IMR-90 (cell line): ENCODE measurements at regions not wholly inside any gene's neighbourhood (a gene's known extent, or its start where the extent isn't known, plus 50 kb on each side); places are given as distances from the start of the nearest gene placed in this dataset.

ENCODE experiments used
- ATAC-seq: fragments of 200-7000 bp; cut with Tn5 transposase; 2 replicates; pipeline ENCODE4 v1.9.1; 2020; ENCODE audit warnings: low read depth, mild to moderate bottlenecking, moderate library complexity
- BruUV-seq: library from RNA; stranded (reverse); fragments of 400-500 nt; replicated peaks from 2 replicates; lab custom pipeline; 2021; lab: Mats Ljungman, UMichigan
- CTCF ChIA-PET: fragments of 300-600 bp; formaldehyde crosslinking; extraction: SDS; loops from one replicate; lab custom pipeline; 2021; ENCODE audit warnings: antibody characterized with exemption; lab: Yijun Ruan, JAX
- POLR2A ChIA-PET: fragments of 300-600 bp; sonication (Branson Sonifier 250); formaldehyde crosslinking; loops from one replicate; lab custom pipeline; 2022; ENCODE audit warnings: antibody characterized with exemption; ENCODE audit not compliant: unreplicated experiment; lab: Charles Lee
- DNase-seq: peaks from one replicate; pipeline ENCODE4 v3.0.0; 2013
- H2AFZ ChIP-seq: replicated peaks from 2 replicates; pipeline ENCODE3; 2013; ENCODE audit warnings: low read length, mild to moderate bottlenecking; ENCODE audit not compliant: poor library complexity
- H2AK5ac ChIP-seq: 2 replicates; pipeline ENCODE4 v1.6.1; 2013; ENCODE audit warnings: low read depth, low read length, inconsistent platforms
- H2AK9ac ChIP-seq: replicated peaks from 2 replicates; pipeline ENCODE3; 2013; ENCODE audit warnings: mild to moderate bottlenecking, low read depth, low read length, moderate library complexity; ENCODE audit not compliant: poor library complexity
- H2BK120ac ChIP-seq: 2 replicates; pipeline ENCODE4 v1.6.1; 2013; ENCODE audit warnings: low read depth, low read length, inconsistent platforms
- H2BK15ac ChIP-seq: 3 replicates; pipeline ENCODE4 v1.6.1; 2013; ENCODE audit warnings: low read depth, low read length, inconsistent platforms
- H2BK20ac ChIP-seq: 2 replicates; pipeline ENCODE4 v1.6.1; 2013; ENCODE audit warnings: low read depth, mild to moderate bottlenecking, inconsistent platforms, low read length, moderate library complexity
- H2BK5ac ChIP-seq: 2 replicates; pipeline ENCODE4 v1.6.1; 2013; ENCODE audit warnings: mild to moderate bottlenecking, low read depth, low read length, inconsistent platforms; ENCODE audit not compliant: poor library complexity, severe bottlenecking
- H3K14ac ChIP-seq: replicated peaks from 2 replicates; pipeline ENCODE4 v1.6.1; 2013; ENCODE audit warnings: low read depth, low read length, inconsistent platforms
- H3K18ac ChIP-seq: 2 replicates; pipeline ENCODE4 v1.6.1; 2013; ENCODE audit warnings: low read depth, low read length, control low read depth
- H3K23ac ChIP-seq: 2 replicates; pipeline ENCODE4 v1.6.1; 2013; ENCODE audit warnings: low read depth, low read length, inconsistent platforms
- H3K27ac ChIP-seq: 2 replicates; pipeline ENCODE4 v1.5.1; 2013; ENCODE audit warnings: mild to moderate bottlenecking, control low read depth, low read length; ENCODE audit not compliant: insufficient read depth
- H3K27me3 ChIP-seq: 2 replicates; pipeline ENCODE4 v1.6.1; 2013; ENCODE audit warnings: low read length; ENCODE audit not compliant: control insufficient read depth, insufficient read depth
- H3K36me3 ChIP-seq: 2 replicates; pipeline ENCODE4 v1.6.1; 2013; ENCODE audit warnings: low read length, mixed read lengths; ENCODE audit not compliant: control insufficient read depth, insufficient read depth
- H3K4ac ChIP-seq: 2 replicates; pipeline ENCODE4 v1.6.1; 2013; ENCODE audit warnings: low read depth, low read length, inconsistent platforms
- H3K4me1 ChIP-seq: 2 replicates; pipeline ENCODE4 v1.6.1; 2013; ENCODE audit warnings: low read length, mixed read lengths; ENCODE audit not compliant: control insufficient read depth, insufficient read depth
- H3K4me2 ChIP-seq: 2 replicates; pipeline ENCODE4 v1.6.1; 2013; ENCODE audit warnings: low read depth, mild to moderate bottlenecking, control low read depth, low read length, moderate library complexity
- H3K4me3 ChIP-seq: 2 replicates; pipeline ENCODE4 v1.5.1; 2013; ENCODE audit warnings: low read depth, mild to moderate bottlenecking, control low read depth, low read length, moderate library complexity; ENCODE audit not compliant: insufficient read depth
- H3K56ac ChIP-seq: 2 replicates; pipeline ENCODE4 v1.6.1; 2013; ENCODE audit warnings: low read length, inconsistent platforms; ENCODE audit not compliant: insufficient read depth; ENCODE audit errors: extremely low read depth
- H3K79me1 ChIP-seq, 2 experiments: 2 replicates each; pipeline ENCODE4 v1.6.1; 2013; ENCODE audit warnings: low read length in 2 of 2, inconsistent platforms in 1 of 2, low read depth in 1 of 2
- H3K9ac ChIP-seq: 2 replicates; pipeline ENCODE4 v1.6.1; 2013; ENCODE audit warnings: low read depth, low read length, control low read depth
- H3K9me1 ChIP-seq: 2 replicates; pipeline ENCODE4 v1.6.1; 2013; ENCODE audit warnings: low read length, inconsistent platforms; ENCODE audit not compliant: insufficient read depth
- H3K9me3 ChIP-seq: 2 replicates; pipeline ENCODE4 v1.6.1; 2013; ENCODE audit warnings: low read length; ENCODE audit not compliant: control insufficient read depth, insufficient read depth
- H4K20me1 ChIP-seq: 2 replicates; pipeline ENCODE4 v1.6.1; 2013; ENCODE audit warnings: low read length, inconsistent platforms; ENCODE audit not compliant: insufficient read depth
- H4K5ac ChIP-seq: 2 replicates; pipeline ENCODE4 v1.6.1; 2013; ENCODE audit warnings: mild to moderate bottlenecking, low read depth, low read length, control low read depth
- H4K8ac ChIP-seq, 2 experiments: 2 replicates each; pipeline ENCODE4 v1.6.1; 2013; ENCODE audit warnings: low read depth in 2 of 2, low read length in 2 of 2, control low read depth in 1 of 2, inconsistent platforms in 1 of 2
- H4K91ac ChIP-seq: 2 replicates; pipeline ENCODE4 v1.6.1; 2013; ENCODE audit warnings: low read depth, low read length, inconsistent platforms; ENCODE audit not compliant: insufficient read depth
- BHLHE40 ChIP-seq: fragments of 150-350 bp; IDR thresholded peaks from 2 replicates; pipeline ENCODE4 v1.6.1; 2016; ENCODE audit warnings: mild to moderate bottlenecking, low read depth, low read length
- CEBPB ChIP-seq: IDR thresholded peaks from 2 replicates; pipeline ENCODE4 v1.6.1; 2012; ENCODE audit warnings: low read depth, low read length, improper control_type of control experiment
- FOS ChIP-seq: fragments of 150-350 bp; IDR thresholded peaks from 2 replicates; pipeline ENCODE4 v1.6.1; 2016; ENCODE audit warnings: low read depth, low read length
- MAFK ChIP-seq: IDR thresholded peaks from 2 replicates; pipeline ENCODE4 v1.6.1; 2012; ENCODE audit warnings: low read depth, low read length, improper control_type of control experiment
- POLR2A ChIP-seq: IDR thresholded peaks from 2 replicates; pipeline ENCODE4 v1.6.1; 2012; ENCODE audit warnings: mild to moderate bottlenecking, low read depth, low read length
- RCOR1 ChIP-seq: IDR thresholded peaks from 2 replicates; pipeline ENCODE4 v1.6.1; 2012; ENCODE audit warnings: mild to moderate bottlenecking, low read length, improper control_type of control experiment; ENCODE audit not compliant: insufficient replicate concordance
- SMC3 ChIP-seq: fragments of 150-350 bp; IDR thresholded peaks from 2 replicates; pipeline ENCODE4 v1.6.1; 2016; ENCODE audit warnings: low read depth, mild to moderate bottlenecking, antibody characterized with exemption, low read length, moderate library complexity
- WGBS, 2 experiments: methylation state at CpG; one replicate each; pipeline versions ENCODE4 v1.1.5 to v1.1.7; 2013; ENCODE audit warnings: missing lambda C conversion rate in 2 of 2; ENCODE audit not compliant: insufficient read length in 1 of 2; ENCODE audit errors: extremely low coverage in 2 of 2; 5-methylcytosine and 5-hydroxymethylcytosine counted together
- dilution Hi-C: fragments of 300-500 bp; cut with HindIII; formaldehyde crosslinking; loops from one replicate; pipeline ENCODE4 v1.14.3; 2018; ENCODE audit warnings: low sequenced_read_pairs; ENCODE audit not compliant: unreplicated experiment
- in situ Hi-C: fragments of 300-500 bp; cut with MboI; formaldehyde crosslinking; loops from 3 replicates; pipeline ENCODE4 v1.14.3; 2019; ENCODE audit warnings: low sequenced_read_pairs, inconsistent platforms, mixed read lengths
- intact Hi-C: fragments of 100-400 bp; cut with micrococcal nuclease; formaldehyde crosslinking; loops from 2 replicates; pipeline ENCODE4 v1.10.0; 2022

GRCh38 chr3:70861855-70862254 lies 549.4 kb upstream of the MDFIC2 start:
- H3K23ac ChIP-seq, result no peak overlapping the region
- no peak overlapping the region for H4K91ac ChIP-seq
- H2BK15ac ChIP-seq, result 0 out of 3 replicates have a peak overlapping the region, but pooled peaks have one; percentile 18
- no peaks in the 10 kb centered on the region for H4K20me1 ChIP-seq
- H2AK9ac ChIP-seq, result no peak overlapping the region
- H2AK5ac ChIP-seq, result peak overlapping the region; percentile 18; the same call in 1 of the 2 replicates
- no peaks in the 10 kb centered on the region for H3K36me3 ChIP-seq
- H2BK5ac ChIP-seq, result peak overlapping the region; percentile 85
- dilution Hi-C loops, result no loop called here
- H2BK20ac ChIP-seq, result peak overlapping the region; percentile 31; the same call in 1 of the 2 replicates
- H3K4me3 ChIP-seq, result no peak overlapping the region
- H3K4me2 ChIP-seq, result peak overlapping the region; percentile 71; the same call in 1 of the 2 replicates
- no peaks in the 10 kb centered on the region for H3K27me3 ChIP-seq
- H3K18ac ChIP-seq, result peak overlapping the region; percentile 88; the same call in 1 of the 2 replicates
- H3K4ac ChIP-seq, result peak overlapping the region; percentile 26; the same call in 1 of the 2 replicates
- H3K9me1 ChIP-seq, result peaks cover 3% of the 10 kb centered on the region
- in situ Hi-C loops, result no loop called here
- no peak overlapping the region for H3K9ac ChIP-seq
- peaks cover 8% of the 10 kb centered on the region for H3K4me1 ChIP-seq
- no peak overlapping the region for H2AFZ ChIP-seq
- no peak overlapping the region for H3K27ac ChIP-seq
- peak overlapping the region in 1 of 2 experiments; percentile 32; a peak in 1 of 4 replicates for H4K8ac ChIP-seq
- H3K9me3 ChIP-seq, result peaks cover 2% of the 10 kb centered on the region
- DNase-seq, result peak; percentile 91
- intact Hi-C loops, result no loop called here
- H2BK120ac ChIP-seq, result peak overlapping the region; percentile 36; the same call in 1 of the 2 replicates
- ATAC-seq, result peak; percentile 79
- H3K14ac ChIP-seq, result peak overlapping the region; percentile 61; the same call in 1 of the 2 replicates
- CTCF ChIA-PET, result interaction anchor here (1.0 kb wide), 1 partner anchor 51 kb away, joined by 6 read pairs; no protein-coding TSS in a partner anchor
- 0% methylated on average over 1 of the region's 2 CpGs; no CpG with 5 or more reads in 1 of the 2 experiments for WGBS, 2 experiments
- H3K56ac ChIP-seq, result no peak overlapping the region
- TF ChIP-seq RCOR1, result no peak
- TF ChIP-seq MAFK, result no peak
- peak; percentile 91 for TF ChIP-seq FOS
- TF ChIP-seq BHLHE40, result peak; percentile 55; the same call in 1 of the 2 replicates
- TF ChIP-seq POLR2A, result peak; percentile 57; the same call in 1 of the 2 replicates
- peak; percentile 61 for TF ChIP-seq CEBPB
- TF ChIP-seq SMC3, result peak; percentile 27; the same call in 1 of the 2 replicates
- H4K5ac ChIP-seq, result peak overlapping the region; percentile 72; the same call in 1 of the 2 replicates
- no TSS peak for BruUV-seq
- no peaks in the 10 kb centered on the region for H3K79me1 ChIP-seq
- POLR2A ChIA-PET, result no interaction called here
